Breast epithelium (tissue), 4 donors: ENCODE measurements at regions not wholly inside any gene's neighbourhood (a gene's known extent, or its start where the extent isn't known, plus 50 kb on each side); places are given as distances from the start of the nearest gene placed in this dataset.

ENCODE experiments used
- DNase-seq, 2 donors: peaks; one replicate each; pipeline ENCODE4 v3.0.0-alpha.2; 2019; ENCODE audit warnings: low spot score in 2 of 2
- H3K27ac ChIP-seq, 2 donors: fragments of 200-600 bp; sonication (generic) in 1 of 2; one replicate each; pipeline ENCODE4 v1.5.1; 2016 to 2019; ENCODE audit warnings: mild to moderate bottlenecking in 1 of 2
- H3K27me3 ChIP-seq, 2 donors: fragments of 200-600 bp; sonication (generic) in 1 of 2; one replicate each; pipeline versions ENCODE4 v1.5.1 to v1.6.0; 2017 to 2019; ENCODE audit warnings: control low read depth in 1 of 2, mild to moderate bottlenecking in 1 of 2
- H3K36me3 ChIP-seq: fragments of 200-600 bp; one replicate; pipeline ENCODE4 v1.5.1; 2019
- H3K4me1 ChIP-seq, 2 donors: fragments of 200-600 bp; sonication (generic); one replicate each; pipeline ENCODE4 v1.5.1; 2016 to 2019; ENCODE audit warnings: control low read depth in 1 of 2
- H3K4me3 ChIP-seq, 3 donors: fragments of 200-600 bp; sonication (generic); 1 replicate in 2 of 3; 2 replicates in 1 of 3; pipeline ENCODE4 v1.5.1; 2016 to 2019; ENCODE audit warnings: mild to moderate bottlenecking in 3 of 3, moderate library complexity in 2 of 3
- H3K9me3 ChIP-seq, 2 donors: fragments of 200-600 bp; sonication (generic) in 1 of 2; one replicate each; pipeline ENCODE4 v1.5.1; 2016 to 2019; ENCODE audit warnings: control low read depth in 1 of 2
- CTCF ChIP-seq, 3 donors: fragments of 450-650 bp; IDR thresholded peaks; one replicate each; pipeline ENCODE4 v1.5.1; 2016 to 2017; ENCODE audit warnings: antibody characterized with exemption in 3 of 3, mild to moderate bottlenecking in 3 of 3, moderate library complexity in 3 of 3
- POLR2A ChIP-seq: fragments of 450-650 bp; IDR thresholded peaks from one replicate; pipeline ENCODE4 v1.6.1; 2016; ENCODE audit warnings: antibody characterized with exemption, mild to moderate bottlenecking, moderate library complexity
- POLR2AphosphoS5 ChIP-seq, 3 donors: sonication (generic); formaldehyde crosslinking; IDR thresholded peaks; one replicate each; pipeline ENCODE4 v1.6.1; 2017; ENCODE audit warnings: antibody characterized with exemption in 3 of 3
- intact Hi-C: fragments of 100-400 bp; cut with DNase I; formaldehyde crosslinking; loops from one replicate; pipeline ENCODE4 v1.15.1; 2023; ENCODE audit warnings: low total_unique reads

- Histone ChIP-seq H3K36me3 (no peaks in the 10 kb centered on the region), H3K27me3 (no peaks in the 10 kb centered on the region), H3K4me3 (no peak overlapping the region), H3K4me1 (no peaks in the 10 kb centered on the region), H3K27ac (no peak overlapping the region), H3K9me3 (no peaks in the 10 kb centered on the region)
- no peak for TF ChIP-seq POLR2A
- no peak for TF ChIP-seq CTCF (IDR thresholded peaks at IDR 0.05)
- no peak for TF ChIP-seq POLR2AphosphoS5 (IDR thresholded peaks at IDR 0.05)
- no peak for DNase-seq
- intact Hi-C loops, result no loop called here
These were observed 193.0 kb upstream of the MAP1B start for GRCh38 chr5:71914281-71914680.

- H3K4me1 ChIP-seq, result peaks cover 0 to 8% of the 10 kb centered on the region in 2 donors
- no peaks in the 10 kb centered on the region for H3K36me3 ChIP-seq
- no peaks in the 10 kb centered on the region for H3K27me3 ChIP-seq
- TF ChIP-seq POLR2AphosphoS5 (IDR thresholded peaks at IDR 0.05) (no peak), CTCF (IDR thresholded peaks at IDR 0.05) (no peak), POLR2A (no peak)
- H3K4me3 ChIP-seq, result no peak overlapping the region
- intact Hi-C loops, result no loop called here
- H3K27ac ChIP-seq, result peak overlapping the region; percentile 52 to 75
- no peaks in the 10 kb centered on the region for H3K9me3 ChIP-seq
- DNase-seq, result no peak
These were observed 184.6 kb upstream of the MAP1B start for GRCh38 chr5:71922584-71923106.

- H3K27ac ChIP-seq, result peak overlapping the region; percentile 75 to 76
- no peaks in the 10 kb centered on the region for H3K27me3 ChIP-seq
- intact Hi-C loops, result no loop called here
- TF ChIP-seq CTCF (IDR thresholded peaks at IDR 0.05), result no peak
- TF ChIP-seq POLR2AphosphoS5 (IDR thresholded peaks at IDR 0.05), result no peak
- no peak for TF ChIP-seq POLR2A
- DNase-seq, result no peak
- no peak overlapping the region for H3K4me3 ChIP-seq
- peaks cover 0 to 8% of the 10 kb centered on the region in 2 donors for H3K4me1 ChIP-seq
- no peaks in the 10 kb centered on the region for H3K9me3 ChIP-seq
- H3K36me3 ChIP-seq, result no peaks in the 10 kb centered on the region
These were observed 183.5 kb upstream of the MAP1B start for GRCh38 chr5:71923755-71924154.

- TF ChIP-seq POLR2AphosphoS5 (IDR thresholded peaks at IDR 0.05) (no peak), CTCF (IDR thresholded peaks at IDR 0.05) (no peak), POLR2A (no peak)
- no peak overlapping the region for H3K4me3 ChIP-seq
- no peaks in the 10 kb centered on the region for H3K9me3 ChIP-seq
- DNase-seq, result no peak
- intact Hi-C loops, result no loop called here
- peaks cover 0 to 8% of the 10 kb centered on the region in 2 donors for H3K4me1 ChIP-seq
- peak overlapping the region; percentile 75 to 76 for H3K27ac ChIP-seq
- H3K27me3 ChIP-seq, result no peaks in the 10 kb centered on the region
- H3K36me3 ChIP-seq, result no peaks in the 10 kb centered on the region
These were observed 182.9 kb upstream of the MAP1B start for GRCh38 chr5:71924325-71924724.

GRCh38 chr5:71924980-71925379, 182.3 kb upstream of the MAP1B start:
- no peak for TF ChIP-seq POLR2AphosphoS5 (IDR thresholded peaks at IDR 0.05)
- no peak for TF ChIP-seq CTCF (IDR thresholded peaks at IDR 0.05)
- TF ChIP-seq POLR2A, result no peak
- intact Hi-C loops, result no loop called here
- Histone ChIP-seq H3K4me3 (no peak overlapping the region), H3K36me3 (no peaks in the 10 kb centered on the region), H3K27me3 (no peaks in the 10 kb centered on the region), H3K27ac (peak overlapping the region; percentile 75 to 76), H3K4me1 (peaks cover 0 to 8% of the 10 kb centered on the region in 2 donors), H3K9me3 (no peaks in the 10 kb centered on the region)
- no peak for DNase-seq
